A549 (cell line): ENCODE measurements at regions not wholly inside any gene's neighbourhood (a gene's known extent, or its start where the extent isn't known, plus 50 kb on each side); places are given as distances from the start of the nearest gene placed in this dataset.

Experiments used
- ATAC-seq, 2 experiments: fragments of 200-7000 bp in 1 of 2; fragments of >200 bp in 1 of 2; cut with Nextera tagmentation in 1 of 2; cut with Tn5 transposase in 1 of 2; 3 replicates each; pipeline versions ENCODE4 v1.8.0 to v1.9.1; 2018 to 2020; ENCODE audit warnings: mild to moderate bottlenecking in 1 of 2, moderate library complexity in 1 of 2
- CTCF ChIA-PET: fragments of 300-600 bp; sonication (Branson Sonifier 250); formaldehyde crosslinking; extraction: SDS; loops from one replicate; lab custom pipeline; 2021; ENCODE audit warnings: antibody characterized with exemption, inconsistent platforms; lab: Yijun Ruan, JAX
- POLR2A ChIA-PET: fragments of 350-600 bp; formaldehyde crosslinking; extraction: SDS; loops from one replicate; lab custom pipeline; 2021; ENCODE audit warnings: antibody characterized with exemption, inconsistent platforms; lab: Yijun Ruan, JAX
- DNase-seq, 2 experiments: peaks; one replicate each; pipeline versions ENCODE4 v3.0.0 to v3.0.0-alpha.2; 2011 to 2016; ENCODE audit warnings: low read depth in 1 of 2, low spot score in 1 of 2
- FAIRE-seq: peaks from 2 replicates; lab custom pipeline; 2011; peaks lifted over from hg19 to GRCh38; lab: Jason Lieb, UNC
- H3K27ac ChIP-seq, 2 experiments: fragments of >200 bp; sonication (Bioruptor Twin); formaldehyde crosslinking; 3 replicates each; pipeline ENCODE4 v1.5.1; 2016 to 2017
- H3K4me1 ChIP-seq: fragments of >200 bp; sonication (Bioruptor Twin); formaldehyde crosslinking; 3 replicates; pipeline ENCODE4 v1.6.1; 2016
- H3K4me2 ChIP-seq: fragments of >200 bp; sonication (Bioruptor Twin); formaldehyde crosslinking; 3 replicates; pipeline ENCODE4 v1.6.1; 2016
- H3K4me3 ChIP-seq: fragments of >200 bp; sonication (Bioruptor Twin); formaldehyde crosslinking; 3 replicates; pipeline ENCODE4 v1.5.1; 2016
- H3K9me3 ChIP-seq: fragments of >200 bp; sonication (Bioruptor Twin); formaldehyde crosslinking; 3 replicates; pipeline ENCODE4 v1.6.1; 2016
- BCL3 ChIP-seq: fragments of >200 bp; sonication (Bioruptor Twin); formaldehyde crosslinking; IDR thresholded peaks from 3 replicates; pipeline ENCODE4 v1.6.1; 2016
- CEBPB ChIP-seq, 2 experiments: fragments of >200 bp in 1 of 2; sonication (Bioruptor Twin) in 1 of 2; formaldehyde crosslinking in 1 of 2; IDR thresholded peaks; 2 replicates each; pipeline ENCODE4 v1.6.1; 2012 to 2016
- CHD2 ChIP-seq: fragments of 150-350 bp; IDR thresholded peaks from 2 replicates; pipeline ENCODE4 v1.6.1; 2014; ENCODE audit warnings: low read length; ENCODE audit not compliant: partially characterized antibody
- CTCF ChIP-seq: fragments of >200 bp; sonication (Bioruptor Twin); formaldehyde crosslinking; IDR thresholded peaks from 3 replicates; pipeline ENCODE4 v1.5.1; 2016
- EHF ChIP-seq: fragments of 250-450 bp; sonication (Bioruptor Pico); IDR thresholded peaks from 2 replicates; pipeline ENCODE4 v1.5.0; 2020; ENCODE audit warnings: mild to moderate bottlenecking
- EHMT2 ChIP-seq: fragments of 200-600 bp; sonication (generic); IDR thresholded peaks from 2 replicates; pipeline ENCODE4 v1.6.1; 2016; ENCODE audit warnings: antibody characterized with exemption, low read depth, mild to moderate bottlenecking, moderate library complexity
- FOXS1 ChIP-seq: fragments of 250-450 bp; sonication (Bioruptor Pico); IDR thresholded peaks from 2 replicates; pipeline ENCODE4 v1.5.0; 2020; ENCODE audit warnings: mild to moderate bottlenecking, moderate library complexity
- GATA3 ChIP-seq: IDR thresholded peaks from 2 replicates; pipeline ENCODE4 v1.6.1; 2012; ENCODE audit warnings: borderline replicate concordance
- HEYL ChIP-seq: fragments of 250-450 bp; sonication (Bioruptor Pico); IDR thresholded peaks from 2 replicates; pipeline ENCODE4 v1.8.0; 2021; ENCODE audit warnings: mild to moderate bottlenecking, moderate library complexity
- HOXA7 ChIP-seq: fragments of 250-450 bp; sonication (Bioruptor Pico); IDR thresholded peaks from 2 replicates; pipeline ENCODE4 v1.5.0; 2020; ENCODE audit warnings: mild to moderate bottlenecking, moderate library complexity
- KDM1A ChIP-seq: fragments of 200-600 bp; sonication (generic); IDR thresholded peaks from 2 replicates; pipeline ENCODE4 v1.6.1; 2016; ENCODE audit warnings: low read depth, mild to moderate bottlenecking
- KDM5A ChIP-seq: fragments of 200-600 bp; sonication (generic); IDR thresholded peaks from 2 replicates; pipeline ENCODE4 v1.6.1; 2016; ENCODE audit warnings: antibody characterized with exemption, mild to moderate bottlenecking
- NFE2L2 ChIP-seq: fragments of 150-350 bp; conservative IDR thresholded peaks from 2 replicates; pipeline ENCODE4 v1.6.1; 2014; ENCODE audit warnings: low read length
- NPAS2 ChIP-seq: fragments of 250-450 bp; sonication (Bioruptor Pico); IDR thresholded peaks from 2 replicates; pipeline ENCODE4 v1.8.0; 2022; ENCODE audit warnings: mild to moderate bottlenecking, moderate library complexity, borderline replicate concordance
- PBX3 ChIP-seq: IDR thresholded peaks from 2 replicates; pipeline ENCODE4 v1.6.1; 2012
- POLR2A ChIP-seq: IDR thresholded peaks from 2 replicates; pipeline ENCODE4 v1.6.1; 2012; ENCODE audit warnings: mild to moderate bottlenecking, low read length
- RARB ChIP-seq: fragments of 250-450 bp; sonication (Bioruptor Pico); IDR thresholded peaks from 2 replicates; pipeline ENCODE4 v1.8.0; 2021; ENCODE audit warnings: mild to moderate bottlenecking, moderate library complexity
- REST ChIP-seq: fragments of 200-600 bp; sonication (generic); IDR thresholded peaks from 2 replicates; pipeline ENCODE4 v1.6.1; 2016; ENCODE audit warnings: antibody characterized with exemption, mild to moderate bottlenecking, moderate library complexity
- RNF2 ChIP-seq: fragments of 200-600 bp; sonication (generic); IDR thresholded peaks from 2 replicates; pipeline ENCODE4 v1.6.1; 2016; ENCODE audit warnings: low read depth, mild to moderate bottlenecking, antibody characterized with exemption, moderate library complexity, borderline replicate concordance
- TP53 ChIP-seq: fragments of 250-450 bp; sonication (Bioruptor Pico); IDR thresholded peaks from 2 replicates; pipeline ENCODE4 v1.5.0; 2021; ENCODE audit warnings: mild to moderate bottlenecking, moderate library complexity
- ZC3H11A ChIP-seq: fragments of 450-650 bp; IDR thresholded peaks from 2 replicates; pipeline ENCODE4 v1.6.1; 2014; ENCODE audit warnings: antibody characterized with exemption, mild to moderate bottlenecking
- WGBS: methylation state at CpG from one replicate; pipeline ENCODE4 v1.1.6; 2017; ENCODE audit errors: missing lambda C conversion rate; 5-methylcytosine and 5-hydroxymethylcytosine counted together
- TF ChIP-seq, protein P1 (sequence below): fragments of 250-450 bp; sonication (Bioruptor Pico); IDR thresholded peaks from 2 replicates; pipeline ENCODE4 v1.5.0; 2021; ENCODE audit warnings: mild to moderate bottlenecking, moderate library complexity, borderline replicate concordance
- TF ChIP-seq, protein P2 (sequence below): fragments of 450-650 bp; IDR thresholded peaks from 2 replicates; pipeline ENCODE4 v1.6.1; 2014; ENCODE audit warnings: antibody characterized with exemption
- TF ChIP-seq, protein P3 (sequence below): IDR thresholded peaks from 2 replicates; pipeline ENCODE4 v1.6.1; 2012; ENCODE audit warnings: low read depth, borderline replicate concordance

DNA sequence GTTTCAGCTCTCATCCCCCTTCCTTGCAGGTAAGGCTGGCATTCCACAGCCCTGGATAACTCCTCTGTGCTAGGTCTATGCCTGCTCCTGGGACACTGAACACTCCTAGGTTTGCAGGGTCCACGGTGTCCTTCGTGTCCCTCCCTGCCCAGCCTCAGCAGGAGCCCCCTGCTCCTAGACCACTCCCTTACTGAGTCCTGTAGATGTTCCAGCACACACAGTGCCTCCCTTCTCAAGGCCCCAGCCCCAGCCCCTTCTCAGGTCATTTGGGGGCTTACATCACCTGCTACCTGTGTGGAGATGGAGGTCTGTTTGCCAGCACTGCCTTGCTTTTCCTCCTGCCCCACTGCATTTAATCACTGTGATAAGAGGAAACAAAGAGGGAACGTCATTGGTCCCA is 146.4 kb upstream of the TNP1 start:
- FAIRE-seq (no peak), DNase-seq (no peak), ATAC-seq (no peak)
- H3K4me3 ChIP-seq: no peak overlapping the region
- CTCF ChIA-PET: no interaction called here
- POLR2A ChIA-PET: no interaction called here
- no peak for TF ChIP-seq CTCF
- TF ChIP-seq CHD2: no peak
- TF ChIP-seq, protein P1, sequence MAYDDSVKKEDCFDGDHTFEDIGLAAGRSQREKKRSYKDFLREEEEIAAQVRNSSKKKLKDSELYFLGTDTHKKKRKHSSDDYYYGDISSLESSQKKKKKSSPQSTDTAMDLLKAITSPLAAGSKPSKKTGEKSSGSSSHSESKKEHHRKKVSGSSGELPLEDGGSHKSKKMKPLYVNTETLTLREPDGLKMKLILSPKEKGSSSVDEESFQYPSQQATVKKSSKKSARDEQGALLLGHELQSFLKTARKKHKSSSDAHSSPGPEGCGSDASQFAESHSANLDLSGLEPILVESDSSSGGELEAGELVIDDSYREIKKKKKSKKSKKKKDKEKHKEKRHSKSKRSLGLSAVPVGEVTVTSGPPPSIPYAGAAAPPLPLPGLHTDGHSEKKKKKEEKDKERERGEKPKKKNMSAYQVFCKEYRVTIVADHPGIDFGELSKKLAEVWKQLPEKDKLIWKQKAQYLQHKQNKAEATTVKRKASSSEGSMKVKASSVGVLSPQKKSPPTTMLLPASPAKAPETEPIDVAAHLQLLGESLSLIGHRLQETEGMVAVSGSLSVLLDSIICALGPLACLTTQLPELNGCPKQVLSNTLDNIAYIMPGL (CRISPR knock-in tag): no peak
- no peak for TF ChIP-seq EHF
- no peak for TF ChIP-seq NFE2L2
- TF ChIP-seq, protein P2, sequence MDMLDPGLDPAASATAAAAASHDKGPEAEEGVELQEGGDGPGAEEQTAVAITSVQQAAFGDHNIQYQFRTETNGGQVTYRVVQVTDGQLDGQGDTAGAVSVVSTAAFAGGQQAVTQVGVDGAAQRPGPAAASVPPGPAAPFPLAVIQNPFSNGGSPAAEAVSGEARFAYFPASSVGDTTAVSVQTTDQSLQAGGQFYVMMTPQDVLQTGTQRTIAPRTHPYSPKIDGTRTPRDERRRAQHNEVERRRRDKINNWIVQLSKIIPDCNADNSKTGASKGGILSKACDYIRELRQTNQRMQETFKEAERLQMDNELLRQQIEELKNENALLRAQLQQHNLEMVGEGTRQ: no peak
- no peak for TF ChIP-seq POLR2A
- TF ChIP-seq BCL3: no peak
- no peak for TF ChIP-seq EHMT2
- TF ChIP-seq FOXS1: no peak
- no peak for TF ChIP-seq TP53 (CRISPR knock-in tag)
- TF ChIP-seq KDM5A: no peak
- WGBS: 27% methylated on average over 3 of the region's 3 CpGs
- H3K9me3 ChIP-seq: no peaks in the 10 kb centered on the region
- no peaks in the 10 kb centered on the region for H3K4me1 ChIP-seq
- H3K4me2 ChIP-seq: no peak overlapping the region
- no peak overlapping the region for H3K27ac ChIP-seq

GRCh38 chr2:217004656-217005055 is 144.8 kb upstream of the TNP1 start:
- Histone ChIP-seq H3K4me3 (no peak overlapping the region), H3K4me2 (no peak overlapping the region), H3K4me1 (no peaks in the 10 kb centered on the region), H3K27ac (no peak overlapping the region), H3K9me3 (no peaks in the 10 kb centered on the region)
- ATAC-seq (no peak), DNase-seq (no peak), FAIRE-seq (no peak)
- CTCF ChIA-PET: no interaction called here
- TF ChIP-seq RARB (CRISPR knock-in tag) (no peak), CEBPB (IDR thresholded peaks at IDR 0.05) (no peak), RNF2 (no peak), GATA3 (no peak), NPAS2 (CRISPR knock-in tag) (no peak)
- TF ChIP-seq, protein P3, sequence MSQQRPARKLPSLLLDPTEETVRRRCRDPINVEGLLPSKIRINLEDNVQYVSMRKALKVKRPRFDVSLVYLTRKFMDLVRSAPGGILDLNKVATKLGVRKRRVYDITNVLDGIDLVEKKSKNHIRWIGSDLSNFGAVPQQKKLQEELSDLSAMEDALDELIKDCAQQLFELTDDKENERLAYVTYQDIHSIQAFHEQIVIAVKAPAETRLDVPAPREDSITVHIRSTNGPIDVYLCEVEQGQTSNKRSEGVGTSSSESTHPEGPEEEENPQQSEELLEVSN: no peak
- POLR2A ChIA-PET: no interaction called here
- 27% methylated on average over 3 of the region's 3 CpGs for WGBS

- H3K4me2 ChIP-seq: no peak overlapping the region
- no peak overlapping the region for H3K27ac ChIP-seq
- ATAC-seq: no peak
- WGBS: 75% methylated on average over 2 of the region's 2 CpGs
- no peaks in the 10 kb centered on the region for H3K4me1 ChIP-seq
- H3K4me3 ChIP-seq: no peak overlapping the region
- DNase-seq: no peak
- no peaks in the 10 kb centered on the region for H3K9me3 ChIP-seq
- FAIRE-seq: no peak
- POLR2A ChIA-PET: no interaction called here
- CTCF ChIA-PET: no interaction called here
- TF ChIP-seq HEYL (CRISPR knock-in tag) (no peak), HOXA7 (no peak), KDM1A (no peak), REST (no peak), PBX3 (no peak), ZC3H11A (no peak)
Measured at GRCh38 chr2:217001740-217002139, 141.9 kb upstream of the TNP1 start.
